NCI-H2227 (cell line): ENCODE measurements at regions not wholly inside any gene's neighbourhood (a gene's known extent, or its start where the extent isn't known, plus 50 kb on each side); places are given as distances from the start of the nearest gene placed in this dataset.

Experiments
- DNase-seq: peaks from one replicate; lab custom pipeline; 2025; ENCODE audit not compliant: unreplicated experiment; lab: John Stamatoyannopoulos, UW

DNA sequence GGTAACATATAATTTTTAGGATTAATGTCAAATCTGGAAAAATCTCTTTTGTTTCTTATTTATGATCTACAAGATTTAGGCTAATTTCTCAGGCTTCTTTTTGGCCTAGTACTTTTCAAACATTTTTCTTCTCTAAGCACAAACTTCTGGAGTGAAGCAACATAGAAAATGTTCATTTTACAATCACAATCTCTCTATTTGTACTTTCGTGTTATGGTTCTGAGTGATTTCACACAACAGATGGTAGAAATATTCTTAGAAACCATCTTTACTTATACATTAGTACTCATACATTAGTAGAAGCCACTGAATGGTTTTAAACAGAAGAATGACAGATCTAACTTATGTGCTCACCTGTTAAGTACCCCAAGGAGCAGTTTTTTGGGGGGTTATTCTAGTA lies 106.3 kb upstream of the ANO3 start:
- no peak for DNase-seq

DNA sequence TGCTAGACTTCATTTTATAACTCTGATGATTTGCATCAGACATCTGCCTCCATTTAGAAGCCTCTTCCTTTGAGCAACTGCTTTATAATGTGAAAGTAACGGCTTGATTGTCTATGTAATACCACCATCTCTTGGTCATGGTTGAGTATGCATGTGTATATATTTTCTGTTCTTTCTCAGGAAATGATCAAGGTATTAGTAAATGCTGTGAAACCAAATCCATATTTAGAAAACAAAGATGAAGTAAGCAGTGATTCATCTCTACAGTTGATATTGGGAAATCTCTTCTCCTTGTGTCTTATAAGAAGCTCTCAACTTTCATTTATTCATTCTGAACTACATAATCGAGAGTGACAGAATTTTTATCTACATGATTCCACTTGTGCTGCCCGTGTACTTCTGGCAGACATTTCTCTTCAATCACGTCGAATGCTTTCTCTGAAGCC lies 104.6 kb upstream of the ANO3 start:
- peak; percentile 17 for DNase-seq

DNA sequence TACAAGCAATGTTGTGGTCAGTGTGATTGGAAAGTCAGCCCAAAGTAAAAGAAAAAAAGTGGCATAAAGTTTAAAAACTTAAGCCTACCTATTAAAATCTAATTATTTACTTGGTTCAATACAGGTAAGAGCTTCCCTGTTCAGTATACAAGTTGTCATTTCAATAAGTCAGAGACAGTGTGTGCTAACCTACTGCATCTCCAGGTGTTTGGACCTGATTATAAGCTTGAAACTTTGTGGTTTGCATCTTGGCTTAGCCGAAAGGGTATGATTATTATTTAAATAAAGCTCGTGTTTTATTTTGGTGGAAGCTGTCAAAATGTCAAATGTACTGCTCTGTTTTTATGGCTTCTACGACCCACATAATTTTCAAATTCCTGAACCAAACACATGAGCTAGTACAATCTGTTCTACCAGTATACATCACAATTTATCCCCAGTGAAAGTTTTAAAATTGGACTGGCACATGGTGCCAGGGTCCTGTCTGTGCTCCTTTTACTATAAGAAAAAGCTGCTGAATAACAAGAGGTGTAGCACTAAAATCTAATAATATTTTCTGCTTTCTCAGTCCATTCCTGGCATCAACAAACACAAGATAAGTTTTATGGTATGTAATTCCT lies 103.9 kb upstream of the ANO3 start:
- DNase-seq = no peak

DNA sequence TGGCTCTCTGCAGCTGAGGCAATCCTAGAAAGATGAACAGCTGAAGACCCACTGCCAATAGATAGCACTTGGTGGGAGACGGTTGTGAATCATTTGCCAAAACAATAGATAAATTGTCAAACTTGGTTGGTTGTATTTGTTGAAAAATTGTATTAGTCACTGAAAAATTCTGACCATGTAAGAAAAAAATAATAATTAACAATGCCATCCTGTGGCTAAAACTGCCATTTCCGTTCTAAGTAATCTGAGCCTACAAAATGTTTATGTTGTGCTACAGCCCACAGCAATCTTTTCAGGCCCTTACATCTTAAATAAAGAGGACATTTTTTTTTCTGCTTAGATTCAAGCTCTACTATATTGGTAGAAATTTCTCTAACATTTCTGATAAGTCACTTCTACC lies 103.2 kb upstream of the ANO3 start:
- no peak for DNase-seq

DNA sequence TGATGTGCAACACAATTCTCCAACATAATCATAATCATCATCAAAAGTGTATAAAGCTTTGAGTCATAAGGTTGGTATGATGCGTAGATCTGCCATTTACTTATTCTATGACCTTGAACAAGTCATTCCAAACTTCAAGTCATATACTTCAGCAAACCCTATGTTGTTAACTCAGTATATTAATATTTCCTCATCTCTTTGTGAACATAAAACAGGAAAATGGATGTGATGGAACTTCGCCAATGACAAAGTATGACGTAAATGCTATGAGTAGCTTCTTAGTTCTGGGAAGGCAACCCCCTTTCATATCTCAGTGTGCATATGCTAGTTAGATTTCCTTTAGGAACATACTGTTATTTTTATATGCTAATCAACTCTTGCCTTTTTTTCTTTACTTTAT lies 102.7 kb upstream of the ANO3 start:
- DNase-seq = no peak

DNA sequence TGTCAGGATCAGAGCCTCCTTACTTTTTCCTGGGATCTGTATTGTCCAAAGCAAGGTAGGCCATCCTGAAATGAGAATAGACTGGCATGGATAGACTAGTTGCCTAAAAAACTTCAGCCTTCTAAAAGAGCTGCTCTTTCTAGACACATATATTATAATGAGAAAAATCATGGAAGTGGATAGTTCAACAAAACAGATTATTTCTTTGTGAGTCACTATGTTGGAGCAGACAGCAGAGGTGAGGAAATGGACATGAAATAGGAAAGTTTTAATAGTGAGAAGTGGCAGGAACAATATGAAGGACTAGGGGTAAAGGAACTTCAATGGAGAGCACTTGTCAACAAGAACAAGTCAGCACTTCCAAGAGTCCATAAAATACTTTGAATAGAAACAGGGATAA lies 101.9 kb upstream of the ANO3 start:
- DNase-seq = no peak

DNA sequence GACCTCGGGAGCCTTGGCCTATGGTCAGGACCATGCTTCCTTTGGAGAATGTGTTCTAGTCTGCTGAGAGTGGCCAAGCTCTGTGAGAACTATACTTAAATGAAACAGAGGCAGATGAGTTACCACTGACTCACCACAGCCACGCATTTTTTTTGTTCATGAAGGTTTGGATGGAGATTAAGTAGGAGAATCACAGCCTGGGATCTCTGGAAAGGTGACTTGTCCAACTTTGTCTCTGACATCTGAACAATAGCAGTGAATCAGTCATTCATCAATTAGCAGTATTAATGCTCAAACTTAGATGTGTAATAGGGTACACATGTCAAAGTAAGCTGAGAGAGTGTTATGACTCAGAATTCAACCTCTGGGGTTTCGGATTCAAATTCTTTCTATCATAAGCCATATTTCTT lies 100.7 kb upstream of the ANO3 start:
- no peak for DNase-seq

DNA sequence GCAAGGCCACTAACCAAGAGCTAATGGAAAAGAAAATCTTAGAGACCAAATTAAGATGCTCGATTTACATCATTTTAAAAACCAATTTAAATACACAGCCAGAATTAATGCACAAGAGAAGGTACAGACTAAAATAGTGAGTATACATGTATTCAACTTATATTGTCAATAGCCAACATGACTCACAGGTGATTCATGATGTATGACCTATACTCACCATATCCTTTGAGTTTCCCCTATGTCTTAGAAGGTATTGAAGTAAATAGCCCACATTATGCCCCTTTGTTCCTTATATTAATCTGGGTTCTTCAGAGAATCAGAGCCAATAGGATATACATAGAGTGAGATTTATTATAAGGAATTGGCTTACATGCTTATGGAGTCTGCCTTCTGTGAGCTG lies 97.5 kb upstream of the ANO3 start:
- DNase-seq = no peak

DNA sequence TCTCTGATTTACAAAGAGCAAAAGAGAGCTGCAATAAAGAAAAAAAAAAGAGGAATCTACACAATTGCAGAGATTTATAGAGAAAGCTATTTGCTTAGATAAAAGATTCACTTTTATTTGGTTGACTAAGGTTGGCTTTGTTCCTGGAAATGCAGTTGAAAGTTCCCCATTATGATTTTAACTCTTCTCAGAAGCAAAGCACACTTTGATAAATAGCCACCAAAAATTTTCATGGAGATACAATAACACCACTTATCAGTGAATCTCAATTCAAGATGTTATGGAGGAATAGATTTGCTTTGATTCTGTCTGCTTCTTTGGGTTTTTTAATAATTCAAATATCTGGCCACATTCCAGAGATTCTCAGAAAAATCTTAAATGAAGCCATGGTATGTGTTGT lies 88.5 kb upstream of the ANO3 start:
- no peak for DNase-seq

DNA sequence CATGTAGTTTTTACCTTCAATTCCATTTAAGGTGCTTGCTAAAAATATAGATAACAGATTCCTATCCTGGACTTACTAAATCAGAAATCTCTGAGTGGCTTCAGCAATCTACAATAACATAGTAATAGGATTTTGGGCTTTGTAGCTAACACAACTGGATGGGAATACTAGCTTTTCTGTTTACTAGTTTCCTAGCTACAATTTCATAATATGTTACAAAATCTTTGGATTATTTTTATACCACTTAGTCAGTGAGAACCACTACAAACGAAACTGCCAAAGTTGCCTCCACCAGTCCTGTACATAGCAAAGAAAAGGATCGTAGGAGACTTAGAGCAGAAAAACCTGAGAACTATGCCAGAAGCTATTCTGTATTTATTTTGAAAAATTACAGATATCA lies 87.7 kb upstream of the ANO3 start:
- DNase-seq = no peak

DNA sequence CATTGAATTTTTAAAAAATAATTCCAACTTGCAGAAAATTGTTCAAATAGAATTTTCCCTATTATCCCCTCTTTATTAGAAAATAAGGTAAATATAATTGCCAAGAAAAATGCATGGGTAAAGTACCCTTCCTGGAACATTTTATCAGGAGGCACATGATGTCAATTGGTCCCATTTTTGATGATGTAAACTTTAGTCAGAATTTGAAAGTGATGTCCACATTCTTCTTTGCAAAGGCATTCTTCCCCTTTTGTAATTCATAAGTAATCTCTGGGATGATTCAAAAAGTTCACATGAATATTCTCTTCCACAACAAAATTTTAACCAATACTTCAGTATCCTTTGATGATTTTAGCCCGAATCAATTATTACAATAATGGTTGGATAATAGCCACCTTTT lies 86.9 kb upstream of the ANO3 start:
- DNase-seq = no peak

DNA sequence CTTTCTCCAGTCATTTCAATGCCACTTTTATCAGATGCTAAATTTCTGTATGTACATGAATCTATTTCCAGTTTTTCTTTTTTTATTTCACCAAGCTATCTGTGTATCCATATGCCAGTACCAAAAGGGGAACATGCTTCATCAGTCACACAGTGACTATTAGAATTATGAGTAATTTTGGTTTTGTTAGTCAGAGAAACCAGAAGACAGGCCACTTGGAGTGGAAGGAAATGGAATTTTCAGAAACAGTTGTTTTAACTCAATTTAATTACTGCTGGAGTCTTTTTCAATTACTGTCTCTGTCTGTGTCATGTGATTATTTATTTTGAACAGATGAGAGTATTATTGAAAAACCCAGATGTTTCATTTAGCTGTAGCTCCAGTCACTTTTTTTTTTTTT lies 84.6 kb upstream of the ANO3 start:
- no peak for DNase-seq

DNA sequence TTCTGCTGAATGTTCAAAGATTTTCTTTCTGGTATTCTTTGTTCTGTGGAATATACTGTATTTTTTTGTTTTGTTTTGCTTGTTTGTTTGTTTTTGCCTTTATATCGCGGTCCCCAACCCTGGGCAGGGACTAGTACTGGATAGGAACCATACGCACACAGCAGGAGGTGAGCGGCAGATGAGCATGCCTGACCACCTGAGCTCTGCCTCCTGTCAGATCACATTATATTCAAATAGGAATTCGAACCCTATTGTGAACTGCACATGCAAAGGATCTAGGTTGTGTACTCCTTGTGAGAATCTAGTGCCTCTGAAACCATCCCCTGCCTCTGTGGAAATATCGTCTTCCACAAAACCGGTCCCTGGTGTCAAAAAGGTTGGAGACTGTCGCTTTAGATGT lies 83.3 kb upstream of the ANO3 start:
- DNase-seq = no peak

DNA sequence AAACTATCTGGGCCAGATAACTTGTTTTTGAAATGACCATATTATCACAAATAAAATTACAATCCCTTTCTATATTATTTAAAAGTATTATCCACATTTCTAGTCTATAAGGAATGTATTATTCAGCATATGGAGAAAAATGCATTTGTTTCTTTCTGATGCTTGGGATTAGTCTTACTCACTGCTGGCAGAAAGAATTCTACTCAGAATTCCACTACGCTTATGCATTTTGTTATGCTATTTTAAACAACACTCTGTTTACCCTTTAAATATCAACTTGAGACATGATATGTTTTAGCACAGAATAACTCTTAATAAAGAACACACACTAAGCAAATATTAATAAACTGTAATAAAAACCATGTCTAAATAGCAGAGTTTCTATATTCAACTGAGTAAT lies 77.6 kb upstream of the ANO3 start:
- no peak for DNase-seq

DNA sequence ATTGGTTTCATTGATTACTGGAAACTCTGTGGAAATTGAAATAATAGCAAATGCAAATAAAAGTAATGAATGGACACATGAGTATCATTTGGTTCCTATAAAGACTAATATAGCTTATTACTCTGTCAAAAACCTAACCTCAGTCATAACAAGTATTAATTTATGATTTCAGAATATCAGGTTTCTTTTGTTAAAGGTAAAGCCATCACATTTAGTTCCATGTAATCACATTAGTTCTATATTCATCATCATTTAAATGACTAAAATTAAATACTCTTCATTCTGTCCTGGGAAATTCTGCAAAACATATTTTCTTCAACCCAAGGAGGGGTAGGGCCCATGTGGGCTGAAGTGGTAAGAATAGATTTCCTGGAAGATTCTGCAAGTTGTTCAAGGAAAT lies 68.2 kb upstream of the ANO3 start:
- no peak for DNase-seq

DNA sequence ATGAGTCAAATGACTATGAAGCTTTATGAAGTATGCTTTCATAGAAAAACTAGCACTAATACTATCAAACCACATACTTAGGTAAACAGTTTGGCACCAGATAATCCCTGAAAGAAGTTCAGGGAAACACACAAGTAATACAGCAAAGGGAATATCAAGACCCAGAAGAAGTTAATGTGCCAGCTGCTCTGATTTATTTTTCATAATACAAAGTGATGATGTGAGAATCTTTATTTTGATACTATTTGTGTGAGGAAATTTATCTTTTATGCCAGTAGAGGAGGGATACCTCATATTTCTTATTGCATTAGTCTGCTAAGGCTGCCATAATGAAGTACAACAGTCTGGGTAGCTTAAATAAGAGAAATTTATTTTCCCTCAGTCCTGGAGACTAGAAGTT lies 67.7 kb upstream of the ANO3 start:
- no peak for DNase-seq

DNA sequence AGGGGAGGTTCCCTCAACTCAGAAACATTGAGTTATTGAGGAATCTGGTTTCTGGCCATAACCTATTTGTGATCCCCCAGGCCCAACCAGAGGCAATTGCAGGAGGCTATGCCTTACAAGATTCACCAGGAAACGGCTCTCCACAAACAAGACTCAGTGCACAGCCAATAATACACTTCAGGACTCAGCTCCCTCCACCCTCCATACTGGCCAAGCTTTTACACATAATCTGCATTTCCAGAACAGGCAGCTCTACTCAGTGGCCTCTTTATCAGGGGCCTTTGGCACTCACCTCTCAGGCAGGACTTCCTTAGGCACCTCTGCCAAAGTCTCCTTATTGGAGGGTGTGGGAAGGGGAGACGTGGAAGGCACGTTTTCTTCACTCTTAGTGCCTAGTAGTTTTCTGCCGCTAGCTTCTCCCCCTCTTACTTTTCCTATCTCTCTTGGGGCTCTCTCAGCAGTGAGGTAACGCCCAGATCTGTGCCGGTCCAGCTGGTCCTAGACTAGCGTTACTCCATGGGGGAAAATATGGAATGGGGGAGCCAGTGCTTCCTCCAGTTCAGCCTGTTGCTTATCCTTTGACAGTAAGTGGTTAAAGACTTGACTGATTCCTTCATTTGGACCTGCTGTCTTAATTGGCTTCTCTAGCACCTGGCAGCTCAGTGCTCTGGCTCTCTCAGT lies 62.8 kb upstream of the ANO3 start:
- DNase-seq = no peak

DNA sequence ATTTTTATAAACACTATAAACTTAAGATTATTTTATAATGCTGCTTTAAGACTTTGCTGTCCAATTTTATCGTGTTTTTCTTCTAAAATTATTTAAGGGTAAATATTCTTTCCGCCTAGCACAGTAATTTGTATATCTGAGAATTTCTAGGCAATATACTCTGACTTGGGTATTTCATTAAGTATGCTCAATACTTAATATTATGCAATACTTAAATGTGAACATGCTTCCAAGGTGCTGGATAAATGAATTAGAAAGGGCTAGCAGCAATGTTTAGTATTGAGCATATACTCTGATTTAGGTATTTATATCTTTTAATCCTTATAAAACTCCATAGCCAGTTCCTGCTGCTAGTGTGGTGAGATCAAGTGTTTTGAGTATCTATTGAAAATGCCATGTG lies 60.3 kb upstream of the ANO3 start:
- no peak for DNase-seq

DNA sequence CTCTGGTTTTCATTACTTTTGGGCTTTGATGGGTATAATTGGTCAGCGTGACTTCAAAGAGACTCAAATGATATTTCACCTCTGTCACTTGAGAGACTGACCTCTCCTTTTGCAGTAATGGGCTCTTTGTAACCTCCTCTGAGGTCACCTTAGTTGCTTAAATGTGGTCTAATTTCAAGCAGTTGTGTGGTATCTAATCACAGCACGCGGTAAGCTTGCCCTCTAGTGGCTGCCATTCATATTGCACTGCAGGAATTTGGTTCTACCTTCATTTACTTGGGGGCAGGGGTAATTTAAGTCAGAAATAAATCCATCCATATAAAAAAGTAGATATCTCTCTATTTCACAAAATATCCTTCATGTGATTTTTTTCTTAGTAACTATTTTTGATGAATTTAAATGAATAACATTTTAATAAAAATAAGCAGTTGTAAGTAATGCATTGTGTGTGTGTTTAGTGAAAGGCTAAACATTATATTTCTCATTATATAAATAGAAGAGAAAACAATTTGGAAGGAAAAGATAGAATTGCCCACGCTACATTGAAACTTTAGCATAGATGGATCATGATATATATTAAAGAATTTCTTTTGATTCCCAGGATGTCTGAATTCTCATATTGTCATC lies 55.0 kb upstream of the ANO3 start:
- peak; percentile 74 for DNase-seq

DNA sequence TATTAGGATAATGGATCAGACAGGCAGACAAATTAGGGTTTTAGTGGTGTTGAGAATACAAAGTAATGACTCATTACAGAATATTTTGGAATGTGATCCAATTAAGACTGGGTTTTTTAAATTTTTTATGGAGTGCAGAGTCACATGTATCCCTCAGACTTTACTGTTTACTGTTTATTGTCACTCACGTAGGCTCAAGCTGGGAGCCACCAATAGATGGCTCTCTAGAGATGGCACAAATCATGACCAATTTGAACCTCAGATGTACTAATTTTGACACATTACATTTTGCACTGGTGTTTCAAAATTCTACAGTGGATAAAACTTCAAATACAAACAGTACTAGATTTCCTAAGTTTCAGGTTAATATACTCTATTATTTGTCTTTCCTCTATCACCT lies 53.6 kb upstream of the ANO3 start:
- no peak for DNase-seq
